Right atrium auricular region (tissue), 2 donors: ENCODE measurements at regions not wholly inside any gene's neighbourhood (a gene's known extent, or its start where the extent isn't known, plus 50 kb on each side); places are given as distances from the start of the nearest gene placed in this dataset.

Source experiments
- DNase-seq: peaks from one replicate; pipeline ENCODE4 v3.0.0-alpha.2; 2019; ENCODE audit warnings: low spot score
- H3K27ac ChIP-seq, 2 donors: fragments of 200-600 bp; sonication (generic); 1 replicate in 1 of 2; 2 replicates in 1 of 2; pipeline ENCODE4 v1.5.1; 2016 to 2019
- H3K27me3 ChIP-seq, 2 donors: fragments of 200-600 bp; sonication (generic); one replicate each; pipeline versions ENCODE4 v1.5.1 to v1.6.0; 2017 to 2019
- H3K36me3 ChIP-seq: fragments of 200-600 bp; sonication (generic); one replicate; pipeline ENCODE4 v1.5.1; 2016
- H3K4me1 ChIP-seq, 2 donors: fragments of 200-600 bp; sonication (generic); one replicate each; pipeline versions ENCODE4 v1.5.1 to v1.6.0; 2017 to 2019
- H3K4me3 ChIP-seq, 2 donors: fragments of 200-600 bp; sonication (generic); 1 replicate in 1 of 2; 2 replicates in 1 of 2; pipeline ENCODE4 v1.5.1; 2017 to 2019; ENCODE audit warnings: mild to moderate bottlenecking in 1 of 2, moderate library complexity in 1 of 2
- H3K9me3 ChIP-seq, 2 donors: fragments of 200-600 bp; sonication (generic); one replicate each; pipeline ENCODE4 v1.5.1; 2019
- CTCF ChIP-seq, 2 donors: fragments of 200-600 bp; sonication (generic); IDR thresholded peaks; one replicate each; pipeline ENCODE4 v1.5.1; 2019; ENCODE audit warnings: antibody characterized with exemption in 2 of 2

- no peak overlapping the region for H3K27ac ChIP-seq
- no peak for TF ChIP-seq CTCF (IDR thresholded peaks at IDR 0.05)
- DNase-seq: no peak
- peaks cover 0 to 11% of the 10 kb centered on the region in 2 donors for H3K9me3 ChIP-seq
- H3K36me3 ChIP-seq: no peaks in the 10 kb centered on the region
- H3K27me3 ChIP-seq: no peaks in the 10 kb centered on the region
- H3K4me3 ChIP-seq: no peak overlapping the region
- H3K4me1 ChIP-seq: no peaks in the 10 kb centered on the region
Observed at GRCh38 chr13:108375034-108375433, 105.5 kb downstream of the TNFSF13B start.

DNA sequence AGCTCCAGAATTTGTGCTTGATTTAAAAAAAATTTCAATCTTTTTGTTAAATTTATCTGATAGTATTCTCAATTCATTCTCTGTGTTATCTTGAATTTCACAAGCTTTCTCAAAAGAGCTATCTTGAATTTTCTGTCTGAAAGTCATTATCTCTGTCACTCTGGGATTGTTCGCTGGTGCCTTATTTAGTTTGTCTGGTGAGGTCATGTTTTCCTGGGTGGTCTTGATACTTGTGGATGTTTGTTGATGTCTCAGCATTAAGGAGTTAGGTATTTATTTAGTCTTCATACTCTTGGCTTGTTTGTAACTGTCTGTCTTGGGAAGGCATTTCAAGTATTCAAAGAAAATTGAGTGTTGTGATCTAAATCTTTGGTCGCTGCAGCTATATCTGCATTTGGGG lies 106.3 kb downstream of the TNFSF13B start:
- TF ChIP-seq CTCF (IDR thresholded peaks at IDR 0.05): no peak
- Histone ChIP-seq H3K36me3 (no peaks in the 10 kb centered on the region), H3K4me1 (no peaks in the 10 kb centered on the region), H3K9me3 (peaks cover 0 to 11% of the 10 kb centered on the region in 2 donors), H3K27ac (no peak overlapping the region), H3K27me3 (no peaks in the 10 kb centered on the region), H3K4me3 (no peak overlapping the region)
- no peak for DNase-seq

DNA sequence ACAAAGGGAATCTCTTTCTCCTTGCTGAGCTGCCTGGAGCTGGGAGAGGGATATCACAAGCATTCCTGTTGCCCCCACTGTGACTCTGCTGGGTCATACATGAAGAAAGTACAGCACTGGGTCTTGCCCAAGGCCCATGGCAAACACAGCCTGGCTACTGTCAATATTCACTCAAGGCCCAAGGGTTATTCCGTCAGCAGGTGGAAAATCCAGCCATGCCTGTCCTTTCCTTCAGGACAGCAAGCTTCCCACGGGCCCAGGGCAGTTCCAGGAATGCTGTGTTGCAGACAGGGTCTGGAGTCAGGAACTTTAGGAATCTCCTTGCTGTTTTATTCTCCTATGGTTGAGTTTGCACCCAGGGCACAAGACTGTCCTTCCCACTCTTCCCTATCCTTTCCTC lies 106.8 kb downstream of the TNFSF13B start:
- H3K27ac ChIP-seq: no peak overlapping the region
- no peaks in the 10 kb centered on the region for H3K4me1 ChIP-seq
- TF ChIP-seq CTCF (IDR thresholded peaks at IDR 0.05): no peak
- no peaks in the 10 kb centered on the region for H3K27me3 ChIP-seq
- no peak for DNase-seq
- peaks cover 0 to 9% of the 10 kb centered on the region in 2 donors for H3K9me3 ChIP-seq
- no peaks in the 10 kb centered on the region for H3K36me3 ChIP-seq
- no peak overlapping the region for H3K4me3 ChIP-seq

- Histone ChIP-seq H3K9me3 (no peaks in the 10 kb centered on the region), H3K4me1 (no peaks in the 10 kb centered on the region), H3K27me3 (no peaks in the 10 kb centered on the region), H3K4me3 (no peak overlapping the region), H3K27ac (no peak overlapping the region), H3K36me3 (no peaks in the 10 kb centered on the region)
- TF ChIP-seq CTCF (IDR thresholded peaks at IDR 0.05): no peak
- no peak for DNase-seq
Observed at GRCh38 chr13:108377646-108378206, 108.2 kb downstream of the TNFSF13B start.

DNA sequence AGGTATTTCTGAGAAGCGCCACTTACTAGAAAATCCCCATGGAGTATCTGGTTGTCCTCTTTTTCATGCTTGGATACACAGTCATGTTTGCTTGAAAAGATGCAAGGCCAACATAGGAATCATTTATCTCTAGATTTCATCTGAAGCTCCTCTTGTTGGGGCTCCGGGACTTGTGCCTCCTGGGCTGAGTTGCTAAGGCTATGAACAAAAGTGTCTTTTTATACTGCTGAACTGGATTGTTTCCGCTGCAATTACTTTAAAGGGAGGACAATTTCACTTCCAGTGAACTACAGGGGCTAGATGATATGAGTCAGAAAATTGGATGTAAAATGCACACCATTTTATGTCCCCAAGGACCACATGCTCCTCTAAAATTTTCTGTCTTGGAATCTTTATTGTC lies 114.1 kb downstream of the TNFSF13B start:
- TF ChIP-seq CTCF (IDR thresholded peaks at IDR 0.05): no peak
- H3K27me3 ChIP-seq: no peaks in the 10 kb centered on the region

DNA sequence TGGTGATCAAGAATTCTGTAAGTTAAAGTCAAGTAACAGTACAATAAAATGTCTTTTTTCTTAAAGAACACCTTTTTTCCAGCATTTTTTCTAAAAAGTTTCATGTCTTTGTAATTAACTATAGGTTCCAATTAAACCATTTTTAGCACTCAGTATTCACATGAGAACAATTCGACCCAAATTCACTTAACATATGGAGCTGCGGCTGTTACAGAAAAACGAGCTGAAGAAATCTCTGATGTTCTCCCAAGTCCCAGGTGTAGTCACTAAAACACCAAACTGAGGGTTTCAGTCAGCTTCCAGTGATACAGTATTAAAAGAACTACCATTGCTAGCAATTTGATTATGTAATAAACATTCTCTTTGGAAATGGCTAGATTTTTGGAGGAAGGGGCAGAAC lies 117.6 kb downstream of the TNFSF13B start:
- TF ChIP-seq CTCF (IDR thresholded peaks at IDR 0.05): no peak
- Histone ChIP-seq H3K4me1 (no peaks in the 10 kb centered on the region), H3K27me3 (no peaks in the 10 kb centered on the region), H3K9me3 (no peaks in the 10 kb centered on the region), H3K36me3 (no peaks in the 10 kb centered on the region), H3K4me3 (no peak overlapping the region), H3K27ac (no peak overlapping the region)
- DNase-seq: no peak

More for the DNA sequence above, 114.1 kb downstream of the TNFSF13B start:
- H3K36me3 ChIP-seq: no peaks in the 10 kb centered on the region
- H3K4me3 ChIP-seq: no peak overlapping the region
- no peaks in the 10 kb centered on the region for H3K9me3 ChIP-seq
- no peak overlapping the region for H3K27ac ChIP-seq
- DNase-seq: no peak
- no peaks in the 10 kb centered on the region for H3K4me1 ChIP-seq
